GM21737 (cell line): ENCODE measurements at regions not wholly inside any gene's neighbourhood (a gene's known extent, or its start where the extent isn't known, plus 50 kb on each side); places are given as distances from the start of the nearest gene placed in this dataset.
"Not testable (repeated sequence)": the region's sequence is repeated elsewhere in the genome, so short reads cannot be mapped to it uniquely, and the experiment has no call there.

Experiments
- ATAC-seq: cut with Tn5 transposase; IDR thresholded peaks from one replicate; pipeline ENCODE4 v1.9.1; 2021; ENCODE audit warnings: mild to moderate bottlenecking, moderate library complexity; ENCODE audit not compliant: unreplicated experiment

DNA sequence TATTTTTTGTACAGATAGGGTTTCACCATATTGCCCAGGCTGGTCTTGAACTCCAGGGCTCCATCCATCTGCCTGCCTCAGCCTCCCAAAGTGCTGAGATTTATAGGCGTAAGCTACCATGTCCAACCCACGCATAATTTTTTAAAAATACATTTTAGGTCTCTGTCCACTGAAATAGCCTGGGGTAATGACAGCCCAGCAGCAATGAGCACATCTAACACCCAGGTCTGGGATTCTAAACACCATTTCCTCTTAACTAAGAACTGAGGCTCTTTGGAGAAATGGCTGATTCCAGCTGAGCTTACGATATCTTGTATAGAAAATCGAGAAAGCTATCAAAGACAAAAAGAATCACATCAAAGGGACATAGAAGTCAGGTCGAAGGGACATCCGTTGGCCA lies 245.3 kb downstream of the PARN start:
- no peak for ATAC-seq

DNA sequence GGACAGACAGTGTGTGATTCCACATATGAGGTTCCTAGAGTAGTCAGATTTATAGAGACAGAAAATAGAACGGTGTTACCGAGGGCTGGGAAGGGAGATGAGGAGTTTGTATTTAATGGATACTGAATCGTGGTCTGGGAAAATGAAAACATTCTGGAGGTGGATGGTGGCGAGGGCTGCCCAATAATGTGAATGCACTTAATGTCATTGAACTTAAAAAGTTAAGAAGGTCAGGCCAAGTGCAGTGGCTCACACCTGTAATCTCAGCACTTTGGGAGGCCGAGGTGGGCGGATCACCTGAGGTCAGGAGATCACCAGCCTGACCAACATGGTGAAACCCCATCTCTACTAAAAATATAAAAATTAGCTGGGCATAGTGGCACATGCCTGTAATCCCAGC lies 246.2 kb downstream of the PARN start:
- ATAC-seq = not testable (repeated sequence)

DNA sequence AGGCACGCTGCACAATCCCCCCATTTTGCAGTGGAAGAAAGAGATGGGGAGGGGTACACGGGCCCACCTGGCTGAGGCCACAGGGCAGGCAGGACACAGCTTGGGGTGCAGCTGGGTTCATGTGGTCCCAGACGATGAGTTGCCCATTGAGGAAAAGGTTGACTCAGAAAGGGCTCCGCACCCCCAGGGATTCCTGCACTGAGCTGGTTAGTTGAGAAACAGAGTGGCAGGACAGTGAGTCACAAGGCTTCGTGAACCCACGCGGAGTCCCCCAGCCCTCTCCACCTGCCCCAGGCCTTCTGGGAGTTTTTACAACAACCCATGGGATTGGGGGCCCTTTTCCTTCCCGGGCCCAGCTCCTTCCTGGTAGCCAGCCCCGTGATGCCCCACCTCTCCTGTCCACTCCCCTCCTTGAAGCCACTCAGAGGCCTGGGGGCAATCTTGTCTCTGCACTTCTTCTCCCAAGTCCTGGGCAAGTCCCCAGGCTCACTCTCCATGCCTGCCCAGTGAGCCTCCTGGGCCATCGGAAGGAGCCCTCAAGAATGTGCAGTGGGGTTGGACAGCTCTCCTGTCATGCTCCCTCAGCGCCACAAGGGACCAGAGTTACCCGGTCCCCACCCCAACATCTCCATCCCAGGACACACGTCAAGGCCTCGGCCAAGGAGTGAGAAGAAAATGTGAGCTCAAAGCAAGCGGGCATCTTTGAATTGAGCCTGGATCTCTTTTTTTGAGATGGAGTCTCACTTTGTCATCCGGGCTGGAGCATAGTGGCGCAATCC lies 251.2 kb downstream of the PARN start:
- ATAC-seq = no peak

DNA sequence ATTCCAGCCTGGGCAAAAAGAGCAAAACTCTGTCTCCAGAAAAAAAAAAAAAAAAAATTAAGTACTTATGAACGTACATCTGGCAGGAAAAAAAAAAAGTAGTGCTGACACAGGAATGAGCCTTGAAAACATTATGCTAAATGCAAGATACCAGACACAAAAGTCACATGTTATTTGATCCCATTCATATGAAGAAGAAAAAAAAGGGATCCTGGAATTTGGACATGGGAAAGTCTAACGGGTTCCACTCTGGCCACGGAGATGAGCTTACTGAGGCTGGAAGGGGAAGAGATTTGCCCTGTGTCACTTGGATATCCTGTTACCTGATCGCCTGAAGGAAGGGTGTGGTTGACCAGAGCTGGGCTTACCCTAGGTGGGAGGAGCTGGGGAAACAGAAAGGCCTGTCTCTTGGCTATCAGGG lies 251.9 kb downstream of the PARN start:
- no peak for ATAC-seq

DNA sequence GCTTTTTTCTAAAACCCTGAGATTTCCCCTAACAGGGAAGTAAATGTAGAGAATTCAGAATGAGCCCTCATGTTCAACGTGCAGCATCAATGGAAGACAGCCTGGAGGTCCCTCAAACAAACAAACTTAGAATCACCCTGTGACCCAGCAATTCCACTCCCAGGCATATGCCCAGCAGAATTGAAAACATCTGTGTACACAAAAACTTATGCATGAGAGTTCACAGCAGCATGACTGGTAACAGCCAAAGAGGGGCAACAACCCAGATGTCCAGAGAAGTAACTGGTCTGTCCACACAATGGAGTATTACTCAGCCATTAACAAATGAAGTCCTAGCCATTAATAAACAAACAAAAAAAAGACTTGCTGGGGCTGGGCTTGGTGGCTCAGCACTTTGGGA lies 252.7 kb downstream of the PARN start:
- ATAC-seq = no peak

DNA sequence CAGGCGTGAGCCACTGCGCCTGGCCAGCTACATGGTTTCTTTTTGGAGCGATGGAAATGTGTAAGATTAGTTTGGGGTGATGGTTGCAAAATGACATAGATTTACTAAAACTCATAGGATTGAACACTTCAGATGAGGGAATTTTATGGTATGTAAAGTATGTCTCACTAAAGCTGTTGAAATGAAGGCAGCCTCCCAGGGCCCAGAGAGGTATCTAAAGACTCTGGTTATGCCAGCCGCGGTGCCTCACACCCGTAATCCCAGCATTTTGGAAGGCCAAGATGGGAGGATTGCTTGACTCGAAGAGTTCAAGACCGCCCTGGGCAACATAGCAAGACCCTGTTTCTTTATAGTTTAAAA lies 254.9 kb downstream of the PARN start:
- ATAC-seq = no peak

DNA sequence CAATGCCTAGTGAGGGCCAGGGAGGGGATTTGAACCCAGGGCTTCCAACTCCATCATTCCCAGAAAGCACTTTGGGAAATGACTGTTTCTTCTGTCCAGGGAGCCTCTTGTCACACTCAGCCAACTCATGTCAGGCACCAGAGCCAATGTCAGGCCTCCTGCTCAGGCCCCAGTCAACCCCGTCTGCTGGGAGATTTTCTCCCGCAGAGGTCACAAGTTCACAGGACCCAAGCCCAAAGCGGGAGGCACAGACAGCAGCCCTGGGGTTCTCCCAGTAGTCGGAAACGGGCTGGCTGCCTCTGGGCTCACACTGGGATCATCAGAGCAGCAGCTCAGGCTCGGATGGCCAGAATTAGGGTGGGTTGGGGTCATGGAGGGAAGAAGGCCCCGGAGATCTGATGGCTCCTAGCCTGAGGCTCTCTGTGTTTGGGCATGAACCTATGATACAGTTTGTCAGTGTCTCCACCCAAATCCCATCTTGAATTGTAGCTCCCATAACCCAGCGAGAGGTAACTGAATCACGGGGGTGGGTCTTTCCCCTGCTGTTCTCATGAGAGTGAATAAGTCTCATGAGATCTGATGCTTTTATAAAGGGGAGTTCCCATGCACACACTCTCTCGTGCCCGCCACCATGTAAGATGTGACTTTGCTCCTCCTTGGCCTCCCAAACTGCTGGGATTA lies 255.5 kb downstream of the PARN start:
- ATAC-seq = no peak

DNA sequence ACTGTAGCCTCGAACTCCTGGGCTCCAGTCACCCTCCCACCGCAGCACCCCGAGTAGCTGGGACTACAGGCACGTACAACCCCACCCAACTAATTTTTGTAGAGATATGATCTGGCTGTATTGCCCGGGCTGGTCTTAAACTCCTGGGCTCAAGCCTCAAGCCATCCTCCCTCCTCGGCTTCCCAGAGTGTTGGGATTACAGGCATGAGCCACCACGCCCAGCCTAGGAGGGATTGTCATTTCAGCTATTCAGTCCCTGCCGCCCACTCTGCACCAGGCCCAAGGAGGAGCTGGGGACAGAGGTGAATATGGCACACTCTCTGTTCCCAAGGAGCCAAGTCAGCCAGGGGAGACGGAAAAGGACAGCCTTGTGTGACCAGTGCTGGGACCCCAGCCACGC lies 256.2 kb downstream of the PARN start:
- ATAC-seq = no peak

DNA sequence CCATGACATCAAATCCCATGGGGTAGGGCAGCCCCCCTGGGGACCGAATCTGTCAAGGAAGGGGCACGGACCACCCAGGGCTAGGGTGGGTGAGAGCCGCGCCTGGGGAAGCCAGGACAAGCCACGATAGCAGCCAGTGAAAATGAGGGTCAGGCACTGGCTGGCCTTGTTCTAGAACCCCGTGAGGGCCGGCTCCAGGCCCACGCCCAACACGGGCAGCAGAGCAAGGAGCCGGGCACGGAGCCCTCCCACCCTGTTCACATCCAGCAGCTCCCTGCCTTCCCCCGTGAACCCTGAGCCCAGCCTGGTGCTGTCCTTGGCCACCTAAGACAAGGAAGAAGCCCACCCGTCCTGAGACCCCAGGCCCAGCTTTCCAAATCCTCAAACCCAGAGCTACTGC lies 256.7 kb downstream of the PARN start:
- no peak for ATAC-seq

DNA sequence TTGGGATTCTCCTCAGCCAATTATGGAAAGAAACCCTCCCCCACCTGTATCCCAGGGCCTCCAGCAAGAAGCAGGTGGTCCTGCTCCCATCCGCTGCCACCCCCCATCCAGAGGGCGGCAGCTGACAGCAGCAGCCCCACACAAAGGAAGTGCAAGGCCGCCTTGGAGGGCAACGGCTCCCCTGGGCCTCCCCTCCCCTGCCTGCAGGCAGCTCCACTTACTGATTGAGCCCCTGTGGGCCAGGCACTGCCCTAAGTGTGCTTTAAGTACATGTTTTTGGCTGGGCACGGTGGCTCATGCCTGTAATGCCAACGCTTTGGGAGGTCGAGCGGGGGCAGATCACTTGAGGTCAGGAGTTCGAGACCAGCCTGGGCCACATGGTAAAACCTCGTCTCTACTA lies 257.6 kb downstream of the PARN start:
- ATAC-seq = no peak

DNA sequence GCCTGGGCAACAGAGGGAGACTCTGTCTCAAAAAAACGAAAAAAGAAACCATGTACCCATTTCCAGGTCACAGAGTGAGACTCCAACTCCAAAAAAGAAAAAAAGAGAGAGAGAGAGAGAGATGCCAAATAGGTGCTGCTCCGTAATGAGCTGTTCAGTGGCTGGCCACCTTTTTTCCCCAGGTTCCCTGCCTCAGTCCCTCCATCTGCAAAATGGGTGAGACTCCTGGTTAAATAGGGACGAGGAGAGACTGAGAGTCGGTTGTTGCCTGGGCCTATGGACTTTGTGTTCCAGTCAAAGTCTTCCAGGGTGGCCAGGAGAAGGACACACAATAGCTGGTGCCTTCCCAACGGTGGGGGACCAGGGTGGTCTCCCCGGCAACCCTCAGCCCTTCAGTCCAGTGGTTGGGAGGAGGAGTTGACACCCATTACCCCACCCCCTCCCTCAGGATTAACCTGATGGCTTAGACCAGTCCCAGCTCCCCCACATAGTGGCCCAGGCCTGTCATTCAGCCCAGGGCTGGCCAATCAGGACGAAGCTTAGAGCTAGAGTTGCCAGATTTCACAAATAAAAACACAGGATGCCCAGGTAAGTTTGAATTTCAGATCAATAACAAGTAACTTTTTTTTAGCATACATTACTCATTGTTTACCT lies 258.2 kb downstream of the PARN start:
- no peak for ATAC-seq

DNA sequence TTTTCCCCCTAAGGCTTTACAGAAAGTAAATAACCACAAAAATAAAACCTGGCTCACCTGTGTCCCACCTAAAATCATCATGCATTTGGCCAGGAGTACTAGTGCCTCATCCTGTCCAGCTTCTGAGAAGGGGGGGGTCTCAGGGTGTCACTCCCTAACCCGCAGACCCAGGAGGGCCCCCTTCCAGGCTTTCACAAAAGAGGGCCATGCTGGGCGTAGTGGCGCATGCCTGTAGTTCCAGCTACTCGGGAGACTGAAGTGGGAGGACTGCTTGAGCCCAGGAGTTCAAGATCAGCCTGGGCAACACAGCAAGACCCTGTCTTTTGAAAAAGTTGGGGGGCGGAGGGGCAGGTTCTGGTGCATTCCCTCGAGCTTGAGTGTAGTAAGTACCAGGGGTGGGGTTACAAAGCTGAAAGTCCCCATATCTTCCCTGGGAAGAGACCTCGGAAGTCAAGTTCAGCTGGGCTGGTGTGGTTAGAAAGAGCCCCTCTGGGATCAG lies 259.3 kb downstream of the PARN start:
- no peak for ATAC-seq

DNA sequence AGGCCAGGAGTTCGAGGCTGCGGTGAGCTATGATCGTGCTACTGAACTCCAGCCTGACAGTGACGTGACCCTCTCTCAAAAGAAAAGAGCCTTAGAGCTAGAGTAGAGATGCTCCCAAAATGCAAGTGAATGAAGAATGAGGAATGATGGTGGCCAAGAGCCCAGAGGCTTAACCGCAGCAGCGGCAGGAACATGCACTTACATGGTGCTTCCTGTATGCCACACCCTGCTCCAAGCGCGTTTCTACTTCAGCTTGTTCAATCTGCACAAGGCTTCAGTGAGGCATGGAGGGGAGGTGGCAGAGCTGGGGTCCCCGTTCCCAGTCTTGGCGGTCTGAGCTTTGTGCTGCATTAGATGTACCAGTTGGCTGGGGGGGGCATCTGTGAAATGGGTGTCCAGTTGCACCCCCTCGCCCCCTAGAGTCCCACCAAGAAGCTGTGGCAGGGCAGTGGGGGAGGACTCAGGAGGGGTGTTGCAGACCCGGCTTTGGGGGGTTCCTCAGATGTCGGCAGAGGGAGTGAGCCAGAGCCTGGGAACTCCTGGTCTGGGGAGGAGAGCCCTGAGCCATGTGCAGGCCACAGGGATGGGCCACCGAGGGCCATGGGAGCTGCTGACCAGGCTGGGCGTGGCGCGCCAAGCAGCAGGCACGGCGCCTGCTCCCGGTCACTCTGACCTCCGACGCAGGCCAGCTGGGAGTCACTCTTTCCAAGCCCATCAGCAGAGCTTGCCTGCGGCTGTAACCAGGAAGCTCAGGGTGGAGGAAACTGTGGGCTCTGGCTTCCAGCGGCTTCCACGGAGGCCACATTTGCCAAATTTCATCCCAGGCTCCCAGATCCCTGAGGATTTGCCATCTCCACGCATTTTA lies 260.1 kb downstream of the PARN start:
- ATAC-seq = no peak

DNA sequence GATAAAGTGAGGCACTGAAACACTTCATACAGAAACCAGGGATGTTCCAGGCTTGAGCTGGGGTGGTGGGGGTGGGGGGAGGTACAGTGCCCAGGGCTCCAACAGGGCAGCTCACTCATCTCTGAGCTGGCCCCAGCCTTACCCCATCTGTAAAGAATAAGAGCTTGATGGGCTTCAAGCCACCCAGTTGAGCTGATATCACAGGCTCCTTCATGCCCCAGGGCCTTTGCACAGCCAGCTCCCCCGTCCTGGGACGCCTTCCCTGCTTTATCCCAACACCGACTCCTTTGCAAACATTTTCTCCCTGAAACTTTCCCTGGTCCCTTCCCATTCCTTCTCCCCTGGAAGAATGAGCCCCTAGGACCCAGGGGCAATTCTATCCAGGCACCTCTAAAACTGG lies 261.7 kb downstream of the PARN start:
- ATAC-seq = no peak

DNA sequence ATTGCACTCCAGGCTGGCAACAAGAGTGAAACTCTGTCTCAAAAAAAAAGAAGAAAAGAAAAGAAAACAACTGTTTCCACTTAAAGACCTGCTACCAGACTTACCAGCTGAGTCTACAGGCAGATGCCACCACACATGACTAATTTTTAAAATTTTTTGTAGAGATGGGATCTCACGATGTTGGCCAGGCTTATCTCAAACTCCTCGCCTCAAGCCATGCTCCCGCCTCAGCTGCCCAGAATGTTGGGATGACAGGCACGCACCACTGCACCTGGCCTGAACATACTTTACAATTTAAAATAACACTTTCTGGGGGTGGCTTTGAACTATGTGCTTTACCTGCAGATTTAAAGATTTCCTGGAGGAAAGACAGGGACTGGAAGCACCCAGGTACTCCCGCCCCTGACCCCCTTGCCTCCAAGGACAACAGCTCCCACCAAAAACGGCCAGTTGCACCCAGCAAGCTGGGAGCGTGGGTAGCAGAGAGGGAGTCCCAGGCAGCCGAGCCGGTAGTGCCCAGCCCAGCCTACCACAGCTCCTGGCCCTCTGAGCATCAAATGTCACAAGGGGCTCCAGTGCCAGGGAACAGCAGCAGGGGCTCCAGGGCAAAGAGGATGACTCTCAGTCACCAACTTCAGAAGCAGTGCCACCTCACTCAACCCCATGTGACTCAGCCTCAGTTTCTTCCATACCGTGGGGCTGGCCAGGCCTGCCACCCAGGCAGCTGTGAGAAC lies 262.9 kb downstream of the PARN start:
- ATAC-seq = no peak

DNA sequence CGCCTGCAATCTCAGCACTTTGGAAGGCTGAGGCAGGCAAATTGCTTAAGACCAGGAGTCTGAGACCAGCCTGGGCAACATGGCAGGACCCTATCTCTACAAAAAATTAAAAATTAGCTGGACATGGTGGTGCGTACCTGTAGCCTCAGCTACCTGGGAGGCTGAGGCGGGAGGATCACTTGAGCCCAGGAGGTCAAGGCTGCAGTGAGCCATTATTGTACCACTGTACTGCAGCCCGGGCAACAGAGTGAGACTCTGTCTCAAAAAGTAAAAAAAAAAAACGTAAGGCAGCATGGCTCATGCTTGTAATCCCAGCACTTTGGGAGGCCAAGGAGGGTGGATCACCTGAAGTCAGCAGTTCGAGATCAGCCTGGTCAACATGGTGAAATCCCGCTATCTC lies 263.6 kb downstream of the PARN start:
- no peak for ATAC-seq

DNA sequence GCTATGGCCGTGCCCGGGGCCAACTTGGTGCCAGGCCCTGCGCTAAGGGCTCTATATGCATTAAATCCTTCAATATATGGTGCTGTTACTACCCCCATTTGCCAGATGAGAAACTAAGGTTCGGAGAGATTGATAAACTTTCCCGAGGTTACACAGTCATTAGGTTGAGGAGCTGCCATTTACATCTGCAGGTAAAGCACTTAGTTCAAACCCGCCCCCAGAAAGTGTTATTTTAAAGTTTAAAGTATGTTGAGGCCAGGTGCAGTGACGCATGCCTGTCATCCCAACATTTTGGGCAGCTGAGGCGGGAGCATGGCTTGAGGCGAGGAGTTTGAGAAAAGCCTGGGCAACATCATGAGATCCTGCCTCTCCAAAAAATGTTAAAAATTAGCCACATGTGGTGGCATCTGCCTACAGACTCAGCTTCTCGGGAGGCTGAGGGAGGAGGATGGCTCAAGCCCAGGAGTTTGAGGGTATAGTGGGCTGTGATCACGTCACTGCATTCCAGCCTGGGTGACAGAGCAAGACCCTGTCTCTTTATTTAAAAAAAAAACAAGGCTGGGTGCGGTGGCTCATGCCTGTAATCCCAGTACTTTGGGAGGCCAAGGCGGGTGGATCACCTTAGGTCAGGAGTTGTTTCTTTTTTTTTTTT lies 264.7 kb downstream of the PARN start:
- no peak for ATAC-seq

DNA sequence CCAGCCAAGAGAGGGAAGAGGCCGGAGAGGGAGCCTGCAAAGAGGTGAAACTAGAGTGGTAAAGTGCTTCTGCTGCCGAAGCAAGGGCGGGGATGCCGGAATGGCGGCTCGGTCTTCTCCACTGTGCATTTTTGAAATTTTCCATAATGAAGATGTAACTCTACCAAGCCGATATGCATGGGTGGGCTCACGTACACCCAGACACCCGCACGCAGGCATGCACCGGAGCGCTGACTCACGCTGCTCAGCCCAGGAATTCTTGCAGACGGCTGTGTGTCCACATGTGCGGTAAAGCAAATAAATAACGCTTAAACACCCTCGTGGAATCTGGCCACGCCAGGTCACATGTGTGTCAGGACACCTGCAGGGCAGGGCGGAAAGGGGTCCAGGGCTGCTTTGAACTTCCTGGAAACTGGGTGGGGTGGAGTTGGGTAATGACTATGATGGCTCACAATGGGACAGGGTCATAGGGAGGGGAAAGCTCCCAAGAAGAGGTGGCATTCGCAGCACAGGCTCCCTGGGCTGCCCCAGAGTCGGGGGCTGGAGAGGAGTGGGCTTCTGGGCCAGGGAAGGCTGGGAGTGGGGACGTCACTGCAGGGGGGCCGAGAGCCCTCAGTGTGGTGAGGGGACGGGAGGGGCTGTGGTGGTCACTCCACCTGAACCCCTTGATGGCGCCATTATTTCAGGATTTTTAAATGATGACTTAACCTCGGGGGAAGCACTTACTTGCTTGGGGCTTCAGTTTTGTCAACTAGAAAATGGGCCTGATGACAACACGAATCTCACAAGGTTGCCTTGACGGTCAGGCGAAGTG lies 265.5 kb downstream of the PARN start:
- no peak for ATAC-seq

DNA sequence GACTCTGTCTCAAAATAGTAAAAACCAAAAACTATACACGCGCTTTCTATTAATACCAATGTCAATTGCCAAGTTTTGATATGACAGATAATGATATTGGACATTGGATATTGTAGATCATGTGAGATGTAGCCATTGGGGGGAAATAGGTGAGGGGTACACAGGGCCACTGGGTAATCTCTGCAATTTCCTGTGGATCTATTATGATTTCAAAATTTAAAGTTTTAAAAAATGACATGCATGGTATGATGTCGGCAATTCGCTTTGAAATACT lies 266.0 kb downstream of the PARN start:
- ATAC-seq = no peak
